Retinal pigment epithelial cell (primary cell): ENCODE measurements at regions not wholly inside any gene's neighbourhood (a gene's known extent, or its start where the extent isn't known, plus 50 kb on each side); places are given as distances from the start of the nearest gene placed in this dataset.

ENCODE experiments used
- DNase-seq: peaks from one replicate; pipeline ENCODE4 v3.0.0-alpha.2; 2010; ENCODE audit warnings: low read depth
- H3K4me3 ChIP-seq: 2 replicates; pipeline ENCODE4 v1.5.1; 2011; ENCODE audit warnings: mild to moderate bottlenecking, low read length, control low read depth, moderate library complexity
- TF ChIP-seq, protein P1 (sequence below): conservative IDR thresholded peaks from 2 replicates; pipeline ENCODE4 v1.5.1; 2011; ENCODE audit warnings: low read depth, low read length, control low read depth, inconsistent platforms

- TF ChIP-seq, protein P1, sequence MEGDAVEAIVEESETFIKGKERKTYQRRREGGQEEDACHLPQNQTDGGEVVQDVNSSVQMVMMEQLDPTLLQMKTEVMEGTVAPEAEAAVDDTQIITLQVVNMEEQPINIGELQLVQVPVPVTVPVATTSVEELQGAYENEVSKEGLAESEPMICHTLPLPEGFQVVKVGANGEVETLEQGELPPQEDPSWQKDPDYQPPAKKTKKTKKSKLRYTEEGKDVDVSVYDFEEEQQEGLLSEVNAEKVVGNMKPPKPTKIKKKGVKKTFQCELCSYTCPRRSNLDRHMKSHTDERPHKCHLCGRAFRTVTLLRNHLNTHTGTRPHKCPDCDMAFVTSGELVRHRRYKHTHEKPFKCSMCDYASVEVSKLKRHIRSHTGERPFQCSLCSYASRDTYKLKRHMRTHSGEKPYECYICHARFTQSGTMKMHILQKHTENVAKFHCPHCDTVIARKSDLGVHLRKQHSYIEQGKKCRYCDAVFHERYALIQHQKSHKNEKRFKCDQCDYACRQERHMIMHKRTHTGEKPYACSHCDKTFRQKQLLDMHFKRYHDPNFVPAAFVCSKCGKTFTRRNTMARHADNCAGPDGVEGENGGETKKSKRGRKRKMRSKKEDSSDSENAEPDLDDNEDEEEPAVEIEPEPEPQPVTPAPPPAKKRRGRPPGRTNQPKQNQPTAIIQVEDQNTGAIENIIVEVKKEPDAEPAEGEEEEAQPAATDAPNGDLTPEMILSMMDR: no peak
- no peak for DNase-seq
- no peak overlapping the region for H3K4me3 ChIP-seq
Measured at GRCh38 chr5:56676091-56676768, 139.1 kb upstream of the MAP3K1 start.

GRCh38 chr5:56674441-56674840, 140.9 kb upstream of the MAP3K1 start:
- TF ChIP-seq, protein P1: no peak
- H3K4me3 ChIP-seq: no peak overlapping the region
- no peak for DNase-seq

- TF ChIP-seq, protein P1: no peak
- no peak overlapping the region for H3K4me3 ChIP-seq
- DNase-seq: no peak
Measured at GRCh38 chr5:56673171-56673570, 142.2 kb upstream of the MAP3K1 start.

GRCh38 chr5:56671571-56671970, 143.8 kb upstream of the MAP3K1 start:
- DNase-seq: no peak
- no peak overlapping the region for H3K4me3 ChIP-seq
- TF ChIP-seq, protein P1: no peak

DNA sequence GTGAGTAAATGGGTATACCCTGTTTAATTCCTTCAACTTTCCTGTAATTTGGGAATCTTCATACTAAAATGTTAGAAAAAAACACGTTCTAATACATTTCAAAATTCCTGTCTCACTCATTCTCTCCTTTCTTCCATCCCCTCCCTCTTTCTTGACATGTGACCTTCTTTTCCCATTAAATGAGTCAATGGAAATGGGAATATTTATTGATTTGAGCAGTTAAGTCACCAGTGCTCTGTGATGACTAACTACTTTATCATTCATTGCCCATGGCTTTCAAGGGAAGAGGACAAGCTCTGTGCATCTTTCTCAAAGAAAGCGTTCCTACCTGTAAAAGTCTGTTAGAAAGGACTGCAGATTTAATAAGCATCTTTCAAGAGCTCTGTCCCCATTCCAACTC, 144.4 kb upstream of the MAP3K1 start:
- TF ChIP-seq, protein P1: no peak
- H3K4me3 ChIP-seq: no peak overlapping the region
- no peak for DNase-seq

- TF ChIP-seq, protein P1: no peak
- no peak overlapping the region for H3K4me3 ChIP-seq
- no peak for DNase-seq
Measured at GRCh38 chr5:56669534-56670483, 145.5 kb upstream of the MAP3K1 start.

- no peak overlapping the region for H3K4me3 ChIP-seq
- TF ChIP-seq, protein P1: no peak
- DNase-seq: no peak
Measured at GRCh38 chr5:56668996-56669395, 146.4 kb upstream of the MAP3K1 start.
